ENCODE measurements at regions not wholly inside any gene's neighbourhood (a gene's known extent, or its start where the extent isn't known, plus 50 kb on each side); places are given as distances from the start of the nearest gene placed in this dataset.

DNA sequence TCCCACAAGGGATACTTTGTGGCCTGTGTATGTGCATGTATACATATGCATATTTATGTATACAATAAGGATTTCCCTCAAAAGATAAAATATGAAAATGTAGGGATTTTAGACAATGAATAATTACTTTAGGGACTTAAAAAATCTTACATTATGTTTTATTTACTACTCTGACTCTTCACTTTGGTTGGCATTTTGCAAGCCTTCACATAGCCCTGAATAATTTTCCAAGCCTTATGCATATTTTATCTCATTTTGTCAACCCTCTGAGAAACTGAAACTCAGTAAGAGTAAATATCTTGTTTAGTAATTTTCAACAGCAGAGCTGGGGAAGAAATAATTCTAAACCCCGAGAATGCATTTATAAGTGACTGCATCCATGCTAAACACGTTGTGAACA lies 153.0 kb upstream of the SLC24A2 start:
- TF ChIP-seq CTCF (IDR thresholded peaks at IDR 0.05; ENCODE audit: extremely low read depth in 1 of 2, insufficient read depth in 1 of 2, low read depth in 1 of 2, low read length in 2 of 2): no peak
- TF ChIP-seq POLR2AphosphoS5 (IDR thresholded peaks at IDR 0.05; ENCODE audit: insufficient read depth, low read depth, low read length): no peak
- no peak for TF ChIP-seq MYC (IDR thresholded peaks at IDR 0.05; ENCODE audit: low read depth, low read length)
- TF ChIP-seq, protein P1, sequence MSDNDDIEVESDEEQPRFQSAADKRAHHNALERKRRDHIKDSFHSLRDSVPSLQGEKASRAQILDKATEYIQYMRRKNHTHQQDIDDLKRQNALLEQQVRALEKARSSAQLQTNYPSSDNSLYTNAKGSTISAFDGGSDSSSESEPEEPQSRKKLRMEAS (IDR thresholded peaks at IDR 0.05; ENCODE audit: insufficient read depth, insufficient read length): no peak
- no peak for TF ChIP-seq POLR2A (IDR thresholded peaks at IDR 0.05; ENCODE audit: low read depth, low read length)
- TF ChIP-seq EZH2 (IDR thresholded peaks at IDR 0.05; ENCODE audit: borderline replicate concordance, low read depth, low read length, severe bottlenecking): no peak
- no peak for TF ChIP-seq FOS (IDR thresholded peaks at IDR 0.05; ENCODE audit: borderline replicate concordance, insufficient read depth, low read length)
- TF ChIP-seq JUN (IDR thresholded peaks at IDR 0.05; ENCODE audit: borderline replicate concordance, insufficient read depth, insufficient read length, low read depth): no peak

All from endothelial cell of umbilical vein (primary cell).